Right lobe of liver (tissue), 4 donors: ENCODE measurements at regions not wholly inside any gene's neighbourhood (a gene's known extent, or its start where the extent isn't known, plus 50 kb on each side); places are given as distances from the start of the nearest gene placed in this dataset.

Source experiments
- POLR2A ChIP-seq: fragments of 450-650 bp; IDR thresholded peaks from one replicate; pipeline ENCODE4 v1.6.1; 2017; ENCODE audit warnings: antibody characterized with exemption, mild to moderate bottlenecking
- TF ChIP-seq, protein P1 (sequence below), 4 donors: fragments of 200-600 bp in 3 of 4; fragments of 450-650 bp in 1 of 4; IDR thresholded peaks; one replicate each; pipeline versions ENCODE4 v1.5.1 to v1.8.0; 2016 to 2022; ENCODE audit warnings: antibody characterized with exemption in 4 of 4, mild to moderate bottlenecking in 2 of 4
- donor health status: DM: no; HTN: no; CAD: no.
- donor health status: DM: no; HTN: no; CAD: no.
- donor health status: DM: no; HTN: yes; CAD: no.

DNA sequence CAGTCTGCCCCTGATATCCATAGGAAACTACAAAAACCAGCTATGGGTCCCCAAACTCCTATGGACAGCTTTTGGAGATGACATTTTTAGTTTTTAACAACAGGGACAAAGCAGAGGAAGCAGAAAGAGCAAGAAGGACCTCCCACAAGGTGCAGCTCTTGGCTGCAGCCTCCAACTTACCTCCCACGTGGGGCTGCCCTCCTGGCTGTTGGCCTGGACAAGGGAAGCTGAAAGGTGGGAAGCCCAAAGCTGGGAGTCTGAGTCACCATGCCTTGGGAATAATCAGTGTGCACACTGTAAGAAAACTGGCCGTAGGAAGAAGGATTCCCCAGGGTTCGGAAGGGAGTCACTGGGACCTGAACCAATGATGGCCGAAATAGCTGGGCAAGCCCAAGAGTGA lies 51.8 kb upstream of the PAX1 start:
- TF ChIP-seq, protein P1, sequence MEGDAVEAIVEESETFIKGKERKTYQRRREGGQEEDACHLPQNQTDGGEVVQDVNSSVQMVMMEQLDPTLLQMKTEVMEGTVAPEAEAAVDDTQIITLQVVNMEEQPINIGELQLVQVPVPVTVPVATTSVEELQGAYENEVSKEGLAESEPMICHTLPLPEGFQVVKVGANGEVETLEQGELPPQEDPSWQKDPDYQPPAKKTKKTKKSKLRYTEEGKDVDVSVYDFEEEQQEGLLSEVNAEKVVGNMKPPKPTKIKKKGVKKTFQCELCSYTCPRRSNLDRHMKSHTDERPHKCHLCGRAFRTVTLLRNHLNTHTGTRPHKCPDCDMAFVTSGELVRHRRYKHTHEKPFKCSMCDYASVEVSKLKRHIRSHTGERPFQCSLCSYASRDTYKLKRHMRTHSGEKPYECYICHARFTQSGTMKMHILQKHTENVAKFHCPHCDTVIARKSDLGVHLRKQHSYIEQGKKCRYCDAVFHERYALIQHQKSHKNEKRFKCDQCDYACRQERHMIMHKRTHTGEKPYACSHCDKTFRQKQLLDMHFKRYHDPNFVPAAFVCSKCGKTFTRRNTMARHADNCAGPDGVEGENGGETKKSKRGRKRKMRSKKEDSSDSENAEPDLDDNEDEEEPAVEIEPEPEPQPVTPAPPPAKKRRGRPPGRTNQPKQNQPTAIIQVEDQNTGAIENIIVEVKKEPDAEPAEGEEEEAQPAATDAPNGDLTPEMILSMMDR (IDR thresholded peaks at IDR 0.05), result no peak
- TF ChIP-seq POLR2A, result no peak
